Endothelial cell of umbilical vein (primary cell): ENCODE measurements at regions not wholly inside any gene's neighbourhood (a gene's known extent, or its start where the extent isn't known, plus 50 kb on each side); places are given as distances from the start of the nearest gene placed in this dataset.

ENCODE experiments used
- EZH2 ChIP-seq: IDR thresholded peaks from 2 replicates; pipeline ENCODE4 v1.6.1; 2012; ENCODE audit warnings: borderline replicate concordance, low read depth, mild to moderate bottlenecking, moderate library complexity, low read length, inconsistent platforms; ENCODE audit not compliant: severe bottlenecking
- POLR2A ChIP-seq: IDR thresholded peaks from 2 replicates; pipeline ENCODE4 v1.6.1; 2012; ENCODE audit warnings: low read depth, mild to moderate bottlenecking, control low read depth, low read length
- TF ChIP-seq, protein P1 (sequence below), 2 donors: IDR thresholded peaks; 1 replicate in 1 of 2; 2 replicates in 1 of 2; pipeline ENCODE4 v1.5.1; 2011; ENCODE audit warnings: low read length in 2 of 2, mild to moderate bottlenecking in 2 of 2, moderate library complexity in 2 of 2, control low read depth in 1 of 2, inconsistent platforms in 1 of 2, low read depth in 1 of 2; ENCODE audit not compliant: insufficient read depth in 1 of 2; ENCODE audit errors: extremely low read depth in 1 of 2

DNA sequence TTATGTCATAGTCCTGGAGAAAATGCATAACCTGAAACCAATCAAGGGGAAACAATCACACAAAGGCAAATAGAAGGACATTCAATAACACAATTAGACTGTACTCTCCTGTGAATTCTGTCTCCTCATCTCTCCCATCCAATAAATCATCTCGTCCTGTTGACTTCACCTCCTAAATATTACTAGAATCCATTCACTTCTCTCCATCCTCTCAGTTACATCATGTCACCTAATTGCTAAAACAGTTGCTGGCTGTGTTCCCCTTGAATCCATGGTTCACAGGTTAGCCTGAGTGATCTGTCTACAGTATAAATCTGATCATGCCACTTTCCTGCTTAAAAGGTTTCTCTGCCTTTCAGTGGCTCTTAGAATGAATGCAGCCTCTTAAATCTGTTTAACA lies 220.2 kb downstream of the TGFB2 start:
- TF ChIP-seq, protein P1, sequence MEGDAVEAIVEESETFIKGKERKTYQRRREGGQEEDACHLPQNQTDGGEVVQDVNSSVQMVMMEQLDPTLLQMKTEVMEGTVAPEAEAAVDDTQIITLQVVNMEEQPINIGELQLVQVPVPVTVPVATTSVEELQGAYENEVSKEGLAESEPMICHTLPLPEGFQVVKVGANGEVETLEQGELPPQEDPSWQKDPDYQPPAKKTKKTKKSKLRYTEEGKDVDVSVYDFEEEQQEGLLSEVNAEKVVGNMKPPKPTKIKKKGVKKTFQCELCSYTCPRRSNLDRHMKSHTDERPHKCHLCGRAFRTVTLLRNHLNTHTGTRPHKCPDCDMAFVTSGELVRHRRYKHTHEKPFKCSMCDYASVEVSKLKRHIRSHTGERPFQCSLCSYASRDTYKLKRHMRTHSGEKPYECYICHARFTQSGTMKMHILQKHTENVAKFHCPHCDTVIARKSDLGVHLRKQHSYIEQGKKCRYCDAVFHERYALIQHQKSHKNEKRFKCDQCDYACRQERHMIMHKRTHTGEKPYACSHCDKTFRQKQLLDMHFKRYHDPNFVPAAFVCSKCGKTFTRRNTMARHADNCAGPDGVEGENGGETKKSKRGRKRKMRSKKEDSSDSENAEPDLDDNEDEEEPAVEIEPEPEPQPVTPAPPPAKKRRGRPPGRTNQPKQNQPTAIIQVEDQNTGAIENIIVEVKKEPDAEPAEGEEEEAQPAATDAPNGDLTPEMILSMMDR (IDR thresholded peaks at IDR 0.05; ENCODE audit: extremely low read depth in 1 of 2, insufficient read depth in 1 of 2, low read depth in 1 of 2, low read length in 2 of 2), result no peak
- TF ChIP-seq EZH2, result no peak
- no peak for TF ChIP-seq POLR2A
